Endodermal cell (in vitro differentiated cells): ENCODE measurements at regions not wholly inside any gene's neighbourhood (a gene's known extent, or its start where the extent isn't known, plus 50 kb on each side); places are given as distances from the start of the nearest gene placed in this dataset.
A peak's percentile ranks its signal among the peaks of the same experiment; 100 is the strongest.

Source experiments
- DNase-seq: peaks from one replicate; pipeline ENCODE4 v3.0.0-alpha.2; 2017
- H3K27ac ChIP-seq: 2 replicates; pipeline ENCODE4 v1.5.1; 2013; ENCODE audit warnings: mild to moderate bottlenecking, low read depth, low read length, moderate library complexity
- H3K27me3 ChIP-seq: 2 replicates; pipeline ENCODE4 v1.6.1; 2013; ENCODE audit warnings: mild to moderate bottlenecking, low read length, moderate library complexity; ENCODE audit not compliant: insufficient read depth, control insufficient read depth, poor library complexity, severe bottlenecking
- H3K36me3 ChIP-seq: 2 replicates; pipeline ENCODE4 v1.7.0; 2013; ENCODE audit warnings: mild to moderate bottlenecking, low read length, moderate library complexity; ENCODE audit not compliant: control insufficient read depth, insufficient read depth
- H3K4me1 ChIP-seq: one replicate; pipeline ENCODE4 v1.7.0; 2013; ENCODE audit warnings: low read length; ENCODE audit not compliant: control insufficient read depth, insufficient read depth
- H3K4me3 ChIP-seq: 2 replicates; pipeline ENCODE4 v1.5.1; 2013; ENCODE audit warnings: mild to moderate bottlenecking, low read length, moderate library complexity
- H3K9ac ChIP-seq: 2 replicates; pipeline ENCODE4 v1.6.1; 2013; ENCODE audit warnings: mild to moderate bottlenecking, low read length, moderate library complexity; ENCODE audit not compliant: poor library complexity, severe bottlenecking; ENCODE audit errors: extremely low read depth
- H3K9me3 ChIP-seq: 2 replicates; pipeline ENCODE4 v1.6.1; 2013; ENCODE audit warnings: mild to moderate bottlenecking, low read length, moderate library complexity; ENCODE audit not compliant: control insufficient read depth
- H3K27ac Mint-ChIP-seq: 2 replicates; pipeline ENCODE4 v1.8.0; 2020; ENCODE audit warnings: mixed read lengths
- H3K27me3 Mint-ChIP-seq: 2 replicates; pipeline ENCODE4 v1.8.0; 2021; ENCODE audit warnings: mild to moderate bottlenecking, mixed read lengths; ENCODE audit not compliant: insufficient read depth
- H3K36me3 Mint-ChIP-seq: 2 replicates; pipeline ENCODE4 v1.8.0; 2020; ENCODE audit warnings: low read depth, mixed read lengths
- H3K4me1 Mint-ChIP-seq: 2 replicates; pipeline ENCODE4 v1.8.0; 2020; ENCODE audit warnings: mixed read lengths
- H3K4me3 Mint-ChIP-seq: 2 replicates; pipeline ENCODE4 v1.8.0; 2020; ENCODE audit warnings: mild to moderate bottlenecking, moderate library complexity, mixed read lengths
- H3K9me3 Mint-ChIP-seq: 2 replicates; pipeline ENCODE4 v1.8.0; 2020; ENCODE audit warnings: mild to moderate bottlenecking, mixed read lengths
- WGBS, 2 experiments: methylation state at CpG; one replicate each; pipeline versions ENCODE4 v1.1.5 to v1.1.7; 2013; ENCODE audit warnings: missing lambda C conversion rate in 2 of 2, mixed read lengths in 1 of 2; ENCODE audit not compliant: insufficient coverage in 1 of 2, insufficient read length in 1 of 2; 5-methylcytosine and 5-hydroxymethylcytosine counted together
- TF ChIP-seq, protein P1 (sequence below): fragments of 200-600 bp; sonication (generic); conservative IDR thresholded peaks from 2 replicates; pipeline ENCODE4 v1.5.0; 2021; ENCODE audit warnings: antibody characterized with exemption, mild to moderate bottlenecking

DNA sequence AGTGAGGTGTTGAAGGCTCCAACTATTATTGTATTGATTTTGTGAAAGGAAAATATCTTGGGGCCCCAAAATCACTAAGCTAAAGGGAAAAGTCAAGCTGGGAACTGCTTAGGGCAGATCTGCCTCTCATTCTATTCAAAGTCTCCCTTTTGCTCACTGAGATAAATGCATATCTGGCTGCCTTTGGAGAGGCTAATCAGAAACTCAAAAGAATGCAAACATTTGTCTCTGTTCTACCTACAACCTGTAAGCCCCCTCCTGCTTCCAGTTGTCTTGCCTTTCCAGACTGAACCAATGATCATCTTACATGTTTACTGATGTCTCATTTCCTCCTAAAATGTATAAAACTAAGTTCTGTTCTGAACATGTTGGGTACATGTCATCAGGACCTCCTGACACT is 125.9 kb downstream of the HTR1B start:
- Histone ChIP-seq H3K4me3 (no peak overlapping the region), H3K9me3 (peaks cover 28% of the 10 kb centered on the region), H3K27me3 (no peaks in the 10 kb centered on the region), H3K4me1 (peaks cover 4% of the 10 kb centered on the region), H3K9ac (no peak overlapping the region), H3K36me3 (no peaks in the 10 kb centered on the region), H3K27ac (no peak overlapping the region)
- peak overlapping the region; percentile 46 for H3K27ac Mint-ChIP-seq
- H3K4me1 Mint-ChIP-seq = peaks cover 28% of the 10 kb centered on the region
- DNase-seq = no peak
- no peaks in the 10 kb centered on the region for H3K27me3 Mint-ChIP-seq
- TF ChIP-seq, protein P1, sequence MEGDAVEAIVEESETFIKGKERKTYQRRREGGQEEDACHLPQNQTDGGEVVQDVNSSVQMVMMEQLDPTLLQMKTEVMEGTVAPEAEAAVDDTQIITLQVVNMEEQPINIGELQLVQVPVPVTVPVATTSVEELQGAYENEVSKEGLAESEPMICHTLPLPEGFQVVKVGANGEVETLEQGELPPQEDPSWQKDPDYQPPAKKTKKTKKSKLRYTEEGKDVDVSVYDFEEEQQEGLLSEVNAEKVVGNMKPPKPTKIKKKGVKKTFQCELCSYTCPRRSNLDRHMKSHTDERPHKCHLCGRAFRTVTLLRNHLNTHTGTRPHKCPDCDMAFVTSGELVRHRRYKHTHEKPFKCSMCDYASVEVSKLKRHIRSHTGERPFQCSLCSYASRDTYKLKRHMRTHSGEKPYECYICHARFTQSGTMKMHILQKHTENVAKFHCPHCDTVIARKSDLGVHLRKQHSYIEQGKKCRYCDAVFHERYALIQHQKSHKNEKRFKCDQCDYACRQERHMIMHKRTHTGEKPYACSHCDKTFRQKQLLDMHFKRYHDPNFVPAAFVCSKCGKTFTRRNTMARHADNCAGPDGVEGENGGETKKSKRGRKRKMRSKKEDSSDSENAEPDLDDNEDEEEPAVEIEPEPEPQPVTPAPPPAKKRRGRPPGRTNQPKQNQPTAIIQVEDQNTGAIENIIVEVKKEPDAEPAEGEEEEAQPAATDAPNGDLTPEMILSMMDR = no peak
- H3K36me3 Mint-ChIP-seq = peaks cover 16% of the 10 kb centered on the region
- H3K4me3 Mint-ChIP-seq = no peak overlapping the region
- peaks cover 30% of the 10 kb centered on the region for H3K9me3 Mint-ChIP-seq

DNA sequence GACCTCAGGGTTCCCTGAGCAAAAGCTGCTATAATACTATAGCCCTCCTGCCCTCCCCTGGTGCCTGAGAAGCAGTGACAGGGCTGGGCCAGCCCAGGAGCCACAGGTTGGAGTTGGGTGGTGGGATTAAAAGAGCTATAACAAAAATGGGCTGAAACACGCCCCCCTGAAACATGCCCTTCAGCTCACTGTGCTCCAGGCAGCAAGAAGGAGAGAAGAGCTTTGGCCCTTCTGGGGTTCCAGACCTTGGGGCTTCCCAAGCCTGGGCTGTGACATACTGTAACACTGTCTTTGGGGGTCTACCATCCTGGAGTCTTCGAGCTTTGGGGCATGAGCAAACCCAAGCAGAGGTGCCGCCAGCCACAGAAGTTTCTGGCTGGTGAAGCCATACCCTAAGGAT is 129.2 kb downstream of the HTR1B start:
- H3K27ac Mint-ChIP-seq = no peak overlapping the region
- no peak overlapping the region for H3K4me3 ChIP-seq
- H3K9me3 Mint-ChIP-seq = peaks cover 30% of the 10 kb centered on the region
- H3K4me1 Mint-ChIP-seq = peaks cover 18% of the 10 kb centered on the region
- no peak for DNase-seq
- H3K36me3 Mint-ChIP-seq = peaks cover 16% of the 10 kb centered on the region
- TF ChIP-seq, protein P1 = no peak
- H3K27ac ChIP-seq = no peak overlapping the region
- H3K36me3 ChIP-seq = no peaks in the 10 kb centered on the region
- H3K27me3 ChIP-seq = no peaks in the 10 kb centered on the region
- peaks cover 4% of the 10 kb centered on the region for H3K4me1 ChIP-seq
- H3K27me3 Mint-ChIP-seq = no peaks in the 10 kb centered on the region
- no peak overlapping the region for H3K4me3 Mint-ChIP-seq
- no peak overlapping the region for H3K9ac ChIP-seq
- WGBS, 2 experiments = 83 to 86% methylated on average over 1 to 3 of the region's 3 CpGs
- peaks cover 28% of the 10 kb centered on the region for H3K9me3 ChIP-seq

DNA sequence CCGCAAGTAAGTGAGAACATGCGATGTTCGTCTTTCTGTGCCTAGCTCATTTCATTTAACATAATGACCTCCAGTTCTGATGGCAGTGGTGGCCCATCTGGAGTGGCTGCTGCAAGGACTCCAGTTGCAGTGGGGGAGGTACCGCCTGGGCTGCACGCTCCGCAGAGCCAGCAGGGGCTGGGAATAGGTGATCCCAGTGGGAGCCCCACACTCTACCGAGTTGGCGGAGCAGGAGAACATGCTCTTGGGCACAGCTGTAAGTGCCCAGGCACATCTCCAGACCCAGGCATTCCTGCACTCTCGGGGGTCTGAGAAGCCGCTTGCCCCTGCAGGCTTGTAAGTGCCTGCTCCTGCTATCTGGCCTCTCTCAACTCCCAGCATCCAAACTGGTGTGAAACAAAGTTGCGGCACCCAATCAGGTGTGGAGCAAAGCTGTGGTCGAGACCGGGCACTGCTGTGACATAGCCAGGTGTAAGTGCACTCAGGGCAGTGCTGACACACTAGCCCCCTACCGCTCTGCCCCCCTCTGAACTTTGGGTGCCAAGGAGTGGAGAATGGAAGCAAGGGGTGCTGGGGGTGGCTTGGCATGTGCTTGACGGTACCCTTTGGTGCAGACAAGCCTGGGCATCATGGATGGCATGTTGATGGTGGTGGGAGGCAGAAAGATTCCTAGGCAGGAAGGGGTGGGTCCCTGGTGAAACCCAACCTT is 130.2 kb downstream of the HTR1B start:
- H3K4me1 ChIP-seq = peaks cover 4% of the 10 kb centered on the region
- H3K27ac Mint-ChIP-seq = no peak overlapping the region

More for the DNA sequence above, 130.2 kb downstream of the HTR1B start:
- H3K4me3 Mint-ChIP-seq = no peak overlapping the region
- no peaks in the 10 kb centered on the region for H3K27me3 Mint-ChIP-seq
- no peaks in the 10 kb centered on the region for H3K27me3 ChIP-seq
- peaks cover 30% of the 10 kb centered on the region for H3K9me3 Mint-ChIP-seq
- 94% methylated on average over 9 to 15 of the region's 15 CpGs for WGBS, 2 experiments
- no peak overlapping the region for H3K27ac ChIP-seq
- H3K36me3 ChIP-seq = no peaks in the 10 kb centered on the region
- H3K36me3 Mint-ChIP-seq = peaks cover 16% of the 10 kb centered on the region
- peaks cover 14% of the 10 kb centered on the region for H3K4me1 Mint-ChIP-seq
- no peak overlapping the region for H3K9ac ChIP-seq
- TF ChIP-seq, protein P1 = no peak
- H3K4me3 ChIP-seq = no peak overlapping the region
- no peak for DNase-seq
- peaks cover 28% of the 10 kb centered on the region for H3K9me3 ChIP-seq
